GM19099 (cell line): ENCODE measurements at regions not wholly inside any gene's neighbourhood (a gene's known extent, or its start where the extent isn't known, plus 50 kb on each side); places are given as distances from the start of the nearest gene placed in this dataset.

Experiments used
- POLR2A ChIP-seq: IDR thresholded peaks from 3 replicates; pipeline ENCODE4 v1.6.1; 2011; ENCODE audit warnings: low read depth; ENCODE audit not compliant: insufficient read length; ENCODE audit errors: extremely low read depth

DNA sequence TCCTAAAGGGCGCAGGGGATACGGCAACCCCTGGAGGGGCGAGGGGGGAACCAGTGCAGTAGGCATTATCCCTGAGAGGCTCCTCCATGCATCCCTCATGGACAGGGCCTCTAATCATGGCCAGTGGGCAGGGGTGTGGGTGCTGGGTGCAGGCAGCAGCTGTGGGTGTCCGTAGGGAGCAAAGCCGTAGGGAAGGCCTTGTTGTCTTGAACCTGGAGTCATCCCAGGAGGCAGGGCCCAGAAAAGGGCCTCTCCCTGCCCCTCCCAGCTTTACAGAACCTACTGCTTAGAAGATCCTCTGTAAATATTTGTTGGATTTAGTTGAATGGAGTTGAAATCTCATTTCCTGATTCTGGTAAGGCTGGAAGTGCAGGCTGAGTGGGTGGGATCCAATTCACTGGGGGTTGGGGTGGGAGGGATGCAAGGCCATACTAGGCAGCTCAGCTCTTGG lies 207.0 kb upstream of the HAAO start:
- TF ChIP-seq POLR2A = no peak

- TF ChIP-seq POLR2A = no peak
These were observed 206.3 kb upstream of the HAAO start for GRCh38 chr2:42998721-42999120.

GRCh38 chr2:42996528-42996927 lies 204.1 kb upstream of the HAAO start:
- TF ChIP-seq POLR2A = no peak

DNA sequence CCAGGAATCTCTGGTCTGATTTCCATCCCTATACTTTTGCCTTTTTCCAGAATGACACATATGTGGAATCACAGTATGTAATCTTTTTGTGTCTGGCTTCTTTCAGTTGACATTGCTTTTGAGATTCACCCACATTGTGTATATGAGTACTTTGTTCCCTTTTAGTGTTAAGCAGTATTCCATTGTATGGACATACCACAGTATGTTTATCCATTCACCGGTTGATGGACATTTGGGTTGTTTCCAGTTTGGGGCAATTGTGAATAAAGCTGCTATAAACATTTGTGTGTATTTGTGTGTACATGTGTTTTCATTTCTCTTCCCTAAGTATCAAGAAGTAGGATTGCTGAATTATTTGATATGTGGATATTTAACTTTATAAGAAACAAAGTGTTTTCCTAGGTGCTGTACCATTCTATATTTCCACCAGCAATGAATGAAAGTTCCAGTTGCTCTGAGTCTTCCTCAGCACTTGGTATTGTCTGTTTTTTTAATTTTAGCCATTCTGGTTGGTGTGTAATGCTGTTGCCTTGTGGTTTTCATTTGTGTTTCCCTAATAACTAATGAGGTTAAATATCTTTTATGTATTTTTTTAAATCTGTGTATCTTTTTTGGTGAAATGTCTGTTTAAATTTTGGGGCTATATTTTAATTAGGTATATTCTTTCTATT lies 203.5 kb upstream of the HAAO start:
- no peak for TF ChIP-seq POLR2A

DNA sequence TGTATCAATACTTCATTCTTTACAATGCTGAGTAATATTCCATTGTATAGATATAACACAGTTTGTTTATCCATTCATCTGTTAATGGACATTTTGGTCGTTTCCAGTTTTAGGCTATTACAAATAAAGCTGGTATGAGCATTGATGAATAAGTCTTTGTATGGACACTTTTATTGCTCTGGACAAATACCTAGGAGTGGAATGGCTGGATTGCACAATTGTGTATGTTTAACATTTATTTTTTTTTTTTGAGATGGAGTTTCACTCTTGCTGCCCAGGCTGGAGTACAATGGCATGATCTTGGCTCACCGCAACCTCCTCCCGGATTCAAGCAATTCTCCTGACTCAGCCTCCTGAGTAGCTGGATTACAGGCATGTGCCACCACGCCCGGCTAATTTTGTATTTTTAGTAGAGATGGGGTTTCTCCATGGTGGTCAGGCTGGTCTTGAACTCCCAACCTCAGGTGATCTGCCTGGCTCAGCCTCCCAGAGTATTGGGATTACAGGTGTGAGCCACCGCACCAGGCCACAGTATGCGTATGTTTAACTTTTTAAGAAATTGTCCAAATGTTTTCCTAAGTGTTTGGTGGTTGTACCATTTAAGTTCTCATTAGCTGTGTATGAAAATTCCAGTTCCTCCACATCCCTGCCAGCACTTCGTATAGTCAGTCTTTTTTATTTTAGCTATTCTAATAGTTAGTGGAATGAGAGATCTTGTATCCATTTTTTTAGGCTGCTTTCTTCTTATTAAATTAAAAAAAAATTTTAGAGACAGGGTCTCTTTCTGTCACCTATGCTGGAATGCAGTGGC lies 194.9 kb upstream of the HAAO start:
- no peak for TF ChIP-seq POLR2A

GRCh38 chr2:42984617-42985016 lies 192.2 kb upstream of the HAAO start:
- no peak for TF ChIP-seq POLR2A

GRCh38 chr2:42984081-42984480 lies 191.7 kb upstream of the HAAO start:
- TF ChIP-seq POLR2A = no peak

- TF ChIP-seq POLR2A = no peak
These were observed 188.5 kb upstream of the HAAO start for GRCh38 chr2:42980764-42981416.

DNA sequence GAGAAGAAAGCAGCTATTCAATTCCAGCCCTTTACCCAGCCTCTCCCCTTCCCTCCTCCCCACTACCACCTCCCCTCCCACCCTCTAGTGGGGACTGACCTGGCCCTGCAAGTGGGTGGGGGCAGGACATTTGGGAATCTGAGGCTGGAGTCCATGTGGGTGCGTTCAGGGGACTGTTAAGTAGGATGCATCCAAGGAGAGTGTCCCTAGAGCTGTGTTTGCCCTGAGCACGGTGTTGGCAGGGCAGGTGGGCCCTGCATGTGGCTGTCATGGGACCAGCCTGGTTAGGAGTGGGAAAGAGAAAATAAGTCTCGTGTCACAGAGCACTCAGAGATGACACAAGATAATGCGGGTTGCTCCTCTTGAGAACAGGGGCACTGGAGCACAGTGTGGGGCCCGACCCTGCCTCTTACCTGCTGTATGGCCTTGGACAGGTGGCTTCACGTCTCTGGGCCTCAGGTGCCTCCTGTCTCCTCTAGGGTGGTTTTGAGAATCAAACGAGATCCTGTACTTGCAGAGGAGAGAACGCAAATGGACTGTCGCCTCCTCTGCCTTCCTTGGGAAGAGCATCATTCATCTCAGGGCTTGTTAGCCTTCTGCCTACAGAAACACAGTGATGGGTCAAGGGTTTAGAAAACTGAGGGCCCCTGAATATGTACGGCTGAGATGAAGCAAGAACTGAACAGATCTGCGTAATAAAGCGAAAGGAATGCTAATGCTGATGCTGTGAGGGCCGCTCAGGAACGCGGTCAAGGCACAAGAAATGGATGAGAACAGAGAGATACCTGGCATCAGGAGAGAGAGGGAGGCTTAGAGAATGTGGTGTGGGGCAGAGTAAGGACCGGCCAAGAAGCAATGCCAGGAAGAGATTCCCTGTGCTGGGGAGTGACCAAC lies 187.7 kb upstream of the HAAO start:
- no peak for TF ChIP-seq POLR2A

DNA sequence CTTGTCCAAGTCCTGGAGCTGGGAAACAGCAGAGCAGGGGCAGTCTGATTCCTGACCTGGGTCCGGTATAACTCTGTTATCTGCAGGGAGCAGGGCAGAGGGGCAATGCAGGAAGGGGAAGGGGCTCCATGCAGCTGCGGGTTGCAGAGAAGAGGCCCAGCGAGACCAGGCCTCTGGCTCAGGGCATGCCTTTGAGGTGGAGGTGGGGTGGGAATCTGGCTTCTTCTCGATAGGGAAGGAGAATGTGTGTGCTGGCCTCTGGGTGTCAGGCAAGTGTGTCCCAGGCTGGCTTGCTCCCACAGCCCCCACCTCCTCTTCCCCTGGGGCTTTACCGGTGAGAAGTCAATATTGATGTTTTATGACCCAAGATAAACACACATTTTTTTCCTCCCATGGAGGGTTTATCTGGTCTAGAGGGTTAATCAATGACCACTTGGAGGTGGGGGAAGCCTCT lies 187.1 kb upstream of the HAAO start:
- no peak for TF ChIP-seq POLR2A

- TF ChIP-seq POLR2A = no peak
These were observed 186.6 kb upstream of the HAAO start for GRCh38 chr2:42978887-42979415.

- TF ChIP-seq POLR2A = no peak
These were observed 185.9 kb upstream of the HAAO start for GRCh38 chr2:42978175-42978886.

GRCh38 chr2:42977270-42978174 lies 185.1 kb upstream of the HAAO start:
- no peak for TF ChIP-seq POLR2A

- no peak for TF ChIP-seq POLR2A
These were observed 184.0 kb upstream of the HAAO start for GRCh38 chr2:42976351-42976750.
